ENCODE measurements at regions not wholly inside any gene's neighbourhood (a gene's known extent, or its start where the extent isn't known, plus 50 kb on each side); places are given as distances from the start of the nearest gene placed in this dataset.

- ATAC-seq (no peak), DNase-seq (no peak)
- H3K4me1 Mint-ChIP-seq, result no peaks in the 10 kb centered on the region
- CTCF ChIA-PET, result no interaction called here
- H3K9me3 Mint-ChIP-seq (ENCODE audit: low read depth), result peaks cover 5% of the 10 kb centered on the region
- H3K27ac Mint-ChIP-seq, result no peak overlapping the region
- H3K4me3 Mint-ChIP-seq, result no peak overlapping the region
- H3K36me3 Mint-ChIP-seq, result no peaks in the 10 kb centered on the region
- peaks cover 8% of the 10 kb centered on the region for H3K27me3 Mint-ChIP-seq
These were observed 70.2 kb downstream of the ETS2 start for GRCh38 chr21:38875694-38876492.

Data from activated CD8-positive, alpha-beta memory T cell treated with anti-CD3 and anti-CD28 coated beads, Interleukin-2, amount 10 ng/mL, durations not matched to agents 7 days and 5 days (primary cell).